Right lobe of liver (tissue), 6 donors: ENCODE measurements at regions not wholly inside any gene's neighbourhood (a gene's known extent, or its start where the extent isn't known, plus 50 kb on each side); places are given as distances from the start of the nearest gene placed in this dataset.

Experiments
- ATAC-seq, 4 donors: fragments of 200-7000 bp; cut with Tn5 transposase; one replicate each; pipeline ENCODE4 v1.9.1; 2020; ENCODE audit warnings: mild to moderate bottlenecking in 4 of 4, moderate library complexity in 4 of 4
- DNase-seq, 3 donors: peaks; one replicate each; pipeline ENCODE4 v3.0.0-alpha.2; 2020
- H3K27ac ChIP-seq, 3 donors: fragments of 200-600 bp; one replicate each; pipeline ENCODE4 v1.8.0; 2022
- H3K27me3 ChIP-seq, 2 donors: fragments of 200-600 bp; one replicate each; pipeline ENCODE4 v1.8.0; 2022
- H3K36me3 ChIP-seq, 4 donors: fragments of 200-600 bp; sonication (generic) in 1 of 4; one replicate each; pipeline versions ENCODE4 v1.5.1 to v1.8.0; 2017 to 2022; ENCODE audit warnings: control low read depth in 1 of 4
- H3K4me1 ChIP-seq, 4 donors: fragments of 200-600 bp; sonication (generic) in 1 of 4; one replicate each; pipeline versions ENCODE4 v1.5.1 to v1.8.0; 2017 to 2022; ENCODE audit warnings: control low read depth in 1 of 4
- H3K4me3 ChIP-seq, 3 donors: fragments of 200-600 bp; one replicate each; pipeline ENCODE4 v1.8.0; 2022
- H3K9me3 ChIP-seq, 4 donors: fragments of 200-600 bp; sonication (generic) in 1 of 4; one replicate each; pipeline versions ENCODE4 v1.5.1 to v1.8.0; 2017 to 2022; ENCODE audit warnings: control low read depth in 1 of 4
- POLR2A ChIP-seq: fragments of 450-650 bp; IDR thresholded peaks from one replicate; pipeline ENCODE4 v1.6.1; 2017; ENCODE audit warnings: antibody characterized with exemption, mild to moderate bottlenecking
- WGBS: methylation state at CpG from one replicate; pipeline ENCODE4 v1.1.6; 2018; ENCODE audit warnings: low coverage, low lambda C conversion rate; ENCODE audit not compliant: insufficient coverage; ENCODE audit errors: missing lambda C conversion rate; 5-methylcytosine and 5-hydroxymethylcytosine counted together
- intact Hi-C, 2 donors: fragments of 100-400 bp; cut with DNase I; formaldehyde crosslinking; loops; one replicate each; pipeline versions ENCODE4 v1.11.2 to v1.14.1; 2022
- TF ChIP-seq, protein P1 (sequence below), 4 donors: fragments of 200-600 bp in 3 of 4; fragments of 450-650 bp in 1 of 4; IDR thresholded peaks; one replicate each; pipeline versions ENCODE4 v1.5.1 to v1.8.0; 2016 to 2022; ENCODE audit warnings: antibody characterized with exemption in 4 of 4, mild to moderate bottlenecking in 2 of 4
- donor health status: DM: no; HTN: yes; CAD: no.
- donor health status: DM: no; HTN: no; CAD: no.
- donor health status: DM: no; HTN: no; CAD: no.
- donor health status: DM: no; HTN: yes; CAD: no.
- donor health status: DM: no; HTN: yes; CAD: no.

DNA sequence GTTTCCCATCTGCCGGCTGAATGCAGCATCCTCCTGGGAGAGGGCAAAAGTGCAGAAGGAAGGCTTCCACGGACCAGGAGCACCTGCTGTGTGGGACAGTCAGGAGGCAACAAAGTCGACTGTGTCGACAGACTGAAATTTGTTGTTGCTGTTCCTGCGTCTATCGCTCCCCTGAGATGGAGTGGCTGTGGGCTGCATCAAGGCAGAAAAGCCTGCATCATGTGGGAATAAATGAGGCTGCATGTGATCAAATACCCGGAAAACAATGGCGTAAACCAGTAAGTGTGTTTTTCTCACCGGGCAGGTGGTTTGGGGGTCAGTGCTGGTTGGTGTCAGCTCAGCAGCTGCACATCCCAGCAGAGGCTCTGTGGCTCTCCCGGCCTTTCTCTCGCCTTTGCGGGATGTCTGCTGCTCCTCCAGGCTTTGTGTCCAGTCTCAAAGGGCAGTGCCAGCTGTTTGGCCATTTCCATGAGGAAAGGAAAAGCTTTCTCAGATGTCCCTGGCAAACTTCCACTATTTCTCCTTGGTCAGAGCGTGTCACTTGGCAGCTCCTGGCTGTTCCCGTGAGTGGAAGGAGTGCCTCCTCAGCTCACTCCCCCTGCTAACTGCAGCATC lies 262.4 kb downstream of the NDUFA10 start:
- DNase-seq: peak in 2 of 3 donors; percentile 16 to 28
- 76% methylated on average over 11 of the region's 14 CpGs for WGBS
- H3K9me3 ChIP-seq: no peaks in the 10 kb centered on the region
- no peaks in the 10 kb centered on the region for H3K4me1 ChIP-seq
- H3K4me3 ChIP-seq: no peak overlapping the region
- no peak for ATAC-seq
- intact Hi-C loops: no loop called here
- TF ChIP-seq POLR2A: no peak
- TF ChIP-seq, protein P1, sequence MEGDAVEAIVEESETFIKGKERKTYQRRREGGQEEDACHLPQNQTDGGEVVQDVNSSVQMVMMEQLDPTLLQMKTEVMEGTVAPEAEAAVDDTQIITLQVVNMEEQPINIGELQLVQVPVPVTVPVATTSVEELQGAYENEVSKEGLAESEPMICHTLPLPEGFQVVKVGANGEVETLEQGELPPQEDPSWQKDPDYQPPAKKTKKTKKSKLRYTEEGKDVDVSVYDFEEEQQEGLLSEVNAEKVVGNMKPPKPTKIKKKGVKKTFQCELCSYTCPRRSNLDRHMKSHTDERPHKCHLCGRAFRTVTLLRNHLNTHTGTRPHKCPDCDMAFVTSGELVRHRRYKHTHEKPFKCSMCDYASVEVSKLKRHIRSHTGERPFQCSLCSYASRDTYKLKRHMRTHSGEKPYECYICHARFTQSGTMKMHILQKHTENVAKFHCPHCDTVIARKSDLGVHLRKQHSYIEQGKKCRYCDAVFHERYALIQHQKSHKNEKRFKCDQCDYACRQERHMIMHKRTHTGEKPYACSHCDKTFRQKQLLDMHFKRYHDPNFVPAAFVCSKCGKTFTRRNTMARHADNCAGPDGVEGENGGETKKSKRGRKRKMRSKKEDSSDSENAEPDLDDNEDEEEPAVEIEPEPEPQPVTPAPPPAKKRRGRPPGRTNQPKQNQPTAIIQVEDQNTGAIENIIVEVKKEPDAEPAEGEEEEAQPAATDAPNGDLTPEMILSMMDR (IDR thresholded peaks at IDR 0.05): no peak
- H3K36me3 ChIP-seq: no peaks in the 10 kb centered on the region
- H3K27ac ChIP-seq: no peak overlapping the region
- no peaks in the 10 kb centered on the region for H3K27me3 ChIP-seq

DNA sequence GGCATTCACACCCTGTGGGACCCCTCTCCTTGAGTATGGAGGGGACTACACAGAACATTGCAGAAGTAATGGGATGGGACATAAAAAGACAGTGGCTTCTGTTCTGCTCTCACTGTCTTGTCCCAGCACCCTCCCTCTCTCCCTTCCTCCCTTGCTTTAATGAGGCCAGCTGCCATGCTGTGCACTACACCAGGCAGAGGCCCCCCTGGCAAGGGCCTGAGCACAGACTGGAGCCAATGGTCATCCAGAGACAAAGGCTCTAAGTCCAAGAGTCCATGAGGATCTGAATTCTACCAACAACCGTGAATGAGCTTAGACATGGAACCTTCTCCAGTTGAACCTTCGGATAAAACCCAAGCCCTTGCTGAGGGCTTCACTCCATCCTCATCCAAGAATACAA lies 263.0 kb downstream of the NDUFA10 start:
- TF ChIP-seq, protein P1 (IDR thresholded peaks at IDR 0.05): no peak
- no peak for TF ChIP-seq POLR2A
- Histone ChIP-seq H3K9me3 (no peaks in the 10 kb centered on the region), H3K27me3 (no peaks in the 10 kb centered on the region), H3K27ac (no peak overlapping the region), H3K4me3 (no peak overlapping the region), H3K4me1 (no peaks in the 10 kb centered on the region), H3K36me3 (no peaks in the 10 kb centered on the region)
- intact Hi-C loops: no loop called here
- WGBS: 90% methylated on average over 2 of the region's 2 CpGs
- no peak for ATAC-seq
- peak in 2 of 3 donors; percentile 2 to 22 for DNase-seq

DNA sequence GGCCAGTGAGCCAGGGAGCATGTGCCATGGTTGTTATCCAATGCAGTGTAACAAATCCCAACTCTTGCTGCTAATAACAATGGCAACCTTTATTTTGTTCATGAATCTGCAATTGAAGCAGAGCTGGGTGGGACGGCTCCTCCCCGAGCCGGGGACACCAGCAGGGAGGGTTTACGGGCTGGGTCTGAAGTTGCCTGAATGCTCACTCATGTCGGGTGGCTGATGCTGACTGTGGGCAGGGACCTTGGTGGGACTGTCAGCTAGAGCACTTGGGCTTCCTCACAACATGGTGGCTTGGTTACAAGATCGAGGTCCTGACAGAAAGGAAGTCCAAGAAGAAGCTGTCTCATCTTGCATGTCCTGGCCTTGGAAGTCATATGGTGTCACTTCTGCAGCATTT lies 264.5 kb downstream of the NDUFA10 start:
- no peaks in the 10 kb centered on the region for H3K27me3 ChIP-seq
- no peaks in the 10 kb centered on the region for H3K36me3 ChIP-seq
- intact Hi-C loops: no loop called here
- no peak overlapping the region for H3K27ac ChIP-seq
- no peaks in the 10 kb centered on the region for H3K9me3 ChIP-seq
- TF ChIP-seq, protein P1 (IDR thresholded peaks at IDR 0.05): no peak
- no peak for TF ChIP-seq POLR2A
- peak in 1 of 3 donors; percentile 35 for DNase-seq
- WGBS: 73% methylated on average over 4 of the region's 6 CpGs
- no peaks in the 10 kb centered on the region for H3K4me1 ChIP-seq
- no peak for ATAC-seq
- no peak overlapping the region for H3K4me3 ChIP-seq

DNA sequence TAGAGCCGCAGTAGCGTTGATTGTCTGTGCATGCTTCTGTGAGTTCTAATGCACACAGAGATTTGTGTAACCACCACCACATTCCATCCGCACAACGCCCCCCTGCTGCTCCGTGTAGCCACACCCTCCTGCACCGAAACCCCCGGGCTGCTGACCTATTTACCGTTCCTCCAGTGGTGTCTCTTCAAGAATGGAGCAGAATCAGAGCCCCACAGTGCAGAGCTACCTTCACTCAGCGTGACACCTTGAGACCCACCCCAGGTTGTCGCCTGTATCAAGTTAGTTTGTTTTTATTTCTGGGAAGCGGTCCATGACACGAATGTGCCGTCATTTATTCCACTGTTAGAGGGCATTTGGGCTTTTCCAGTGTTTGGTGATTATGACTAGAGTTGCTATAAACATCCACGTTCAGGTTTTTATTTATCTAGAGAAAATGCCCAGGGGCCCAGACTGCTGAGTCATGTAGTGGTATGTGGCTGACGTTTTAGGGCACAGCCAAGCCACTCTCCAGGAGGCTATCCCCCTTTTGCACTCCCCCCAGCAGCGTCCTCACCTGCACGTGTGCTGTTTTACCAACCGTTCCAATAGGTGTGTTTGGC lies 266.8 kb downstream of the NDUFA10 start:
- H3K36me3 ChIP-seq: no peaks in the 10 kb centered on the region
- no peaks in the 10 kb centered on the region for H3K9me3 ChIP-seq
- DNase-seq (peak in 1 of 3 donors; percentile 11), ATAC-seq (no peak)
- H3K4me3 ChIP-seq: no peak overlapping the region
- TF ChIP-seq, protein P1 (IDR thresholded peaks at IDR 0.05): no peak
- no peak for TF ChIP-seq POLR2A
- H3K27me3 ChIP-seq: no peaks in the 10 kb centered on the region
- no peaks in the 10 kb centered on the region for H3K4me1 ChIP-seq
- 47% methylated on average over 17 of the region's 18 CpGs for WGBS
- intact Hi-C loops: no loop called here
- H3K27ac ChIP-seq: no peak overlapping the region
